ENCODE measurements at regions not wholly inside any gene's neighbourhood (a gene's known extent, or its start where the extent isn't known, plus 50 kb on each side); places are given as distances from the start of the nearest gene placed in this dataset.
A peak's percentile ranks its signal among the peaks of the same experiment; 100 is the strongest.

DNA sequence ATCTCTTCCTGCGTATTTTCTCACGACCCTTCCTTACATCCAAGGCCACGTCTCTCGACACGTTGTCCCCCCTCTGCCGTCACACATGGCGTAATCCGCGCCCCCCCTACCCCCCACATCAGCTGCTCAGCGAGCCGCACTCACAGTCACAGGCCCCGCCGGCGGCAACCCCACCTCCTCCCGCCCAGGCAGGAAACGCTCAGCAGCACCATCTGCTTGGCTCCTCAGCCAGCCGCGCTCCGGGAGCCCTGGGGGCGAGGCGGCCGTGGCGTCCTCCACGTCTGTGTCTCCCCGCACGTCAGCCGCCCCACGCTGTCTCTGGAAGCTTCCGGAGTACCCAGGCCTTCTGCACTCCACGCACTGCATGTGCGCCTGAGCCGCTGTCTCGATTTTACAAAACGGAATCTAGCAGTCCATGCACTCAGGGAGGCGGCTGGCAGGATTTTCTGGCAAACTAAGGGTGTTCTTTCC, 64.6 kb downstream of the SIK1 start:
- peak overlapping the region; percentile 73 for H3K4me3 ChIP-seq (ENCODE audit: low read length, poor library complexity, severe bottlenecking)
- peak overlapping the region; percentile 88 for H3K4me2 ChIP-seq (ENCODE audit: low read depth, low read length, poor library complexity, severe bottlenecking)
- no peaks in the 10 kb centered on the region for H3K36me3 ChIP-seq (ENCODE audit: insufficient read depth, low read length)
- no peaks in the 10 kb centered on the region for H4K20me1 ChIP-seq (ENCODE audit: insufficient read depth, low read length, poor library complexity, severe bottlenecking)
- H3F3A ChIP-seq (ENCODE audit: low read depth), result no peaks in the 10 kb centered on the region
- peak overlapping the region; percentile 82 for H2AFZ ChIP-seq (ENCODE audit: low read length)
- TF ChIP-seq, protein P1, sequence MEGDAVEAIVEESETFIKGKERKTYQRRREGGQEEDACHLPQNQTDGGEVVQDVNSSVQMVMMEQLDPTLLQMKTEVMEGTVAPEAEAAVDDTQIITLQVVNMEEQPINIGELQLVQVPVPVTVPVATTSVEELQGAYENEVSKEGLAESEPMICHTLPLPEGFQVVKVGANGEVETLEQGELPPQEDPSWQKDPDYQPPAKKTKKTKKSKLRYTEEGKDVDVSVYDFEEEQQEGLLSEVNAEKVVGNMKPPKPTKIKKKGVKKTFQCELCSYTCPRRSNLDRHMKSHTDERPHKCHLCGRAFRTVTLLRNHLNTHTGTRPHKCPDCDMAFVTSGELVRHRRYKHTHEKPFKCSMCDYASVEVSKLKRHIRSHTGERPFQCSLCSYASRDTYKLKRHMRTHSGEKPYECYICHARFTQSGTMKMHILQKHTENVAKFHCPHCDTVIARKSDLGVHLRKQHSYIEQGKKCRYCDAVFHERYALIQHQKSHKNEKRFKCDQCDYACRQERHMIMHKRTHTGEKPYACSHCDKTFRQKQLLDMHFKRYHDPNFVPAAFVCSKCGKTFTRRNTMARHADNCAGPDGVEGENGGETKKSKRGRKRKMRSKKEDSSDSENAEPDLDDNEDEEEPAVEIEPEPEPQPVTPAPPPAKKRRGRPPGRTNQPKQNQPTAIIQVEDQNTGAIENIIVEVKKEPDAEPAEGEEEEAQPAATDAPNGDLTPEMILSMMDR (conservative IDR thresholded peaks at IDR 0.05; ENCODE audit: low read length), result no peak
- no peak for TF ChIP-seq EZH2phosphoT487 (IDR thresholded peaks at IDR 0.05; ENCODE audit: borderline replicate concordance)
- no peaks in the 10 kb centered on the region; the same call in 1 of the 2 replicates for H3K79me2 ChIP-seq (ENCODE audit: insufficient read depth, low read length)
- peak overlapping the region; percentile 68 for H3K9ac ChIP-seq (ENCODE audit: low read depth, low read length, poor library complexity, severe bottlenecking)
- H3K9me3 ChIP-seq (ENCODE audit: insufficient read depth, low read depth, low read length), result no peaks in the 10 kb centered on the region
- H3K27me3 ChIP-seq (ENCODE audit: insufficient read depth, low read length, poor library complexity, severe bottlenecking), result no peaks in the 10 kb centered on the region
- H3K9me2 ChIP-seq (replicated peaks; ENCODE audit: low read depth, low read length), result no peaks in the 10 kb centered on the region
- peaks cover 39% of the 10 kb centered on the region for H3K4me1 ChIP-seq (ENCODE audit: insufficient read depth, low read length, poor library complexity, severe bottlenecking)

DNA sequence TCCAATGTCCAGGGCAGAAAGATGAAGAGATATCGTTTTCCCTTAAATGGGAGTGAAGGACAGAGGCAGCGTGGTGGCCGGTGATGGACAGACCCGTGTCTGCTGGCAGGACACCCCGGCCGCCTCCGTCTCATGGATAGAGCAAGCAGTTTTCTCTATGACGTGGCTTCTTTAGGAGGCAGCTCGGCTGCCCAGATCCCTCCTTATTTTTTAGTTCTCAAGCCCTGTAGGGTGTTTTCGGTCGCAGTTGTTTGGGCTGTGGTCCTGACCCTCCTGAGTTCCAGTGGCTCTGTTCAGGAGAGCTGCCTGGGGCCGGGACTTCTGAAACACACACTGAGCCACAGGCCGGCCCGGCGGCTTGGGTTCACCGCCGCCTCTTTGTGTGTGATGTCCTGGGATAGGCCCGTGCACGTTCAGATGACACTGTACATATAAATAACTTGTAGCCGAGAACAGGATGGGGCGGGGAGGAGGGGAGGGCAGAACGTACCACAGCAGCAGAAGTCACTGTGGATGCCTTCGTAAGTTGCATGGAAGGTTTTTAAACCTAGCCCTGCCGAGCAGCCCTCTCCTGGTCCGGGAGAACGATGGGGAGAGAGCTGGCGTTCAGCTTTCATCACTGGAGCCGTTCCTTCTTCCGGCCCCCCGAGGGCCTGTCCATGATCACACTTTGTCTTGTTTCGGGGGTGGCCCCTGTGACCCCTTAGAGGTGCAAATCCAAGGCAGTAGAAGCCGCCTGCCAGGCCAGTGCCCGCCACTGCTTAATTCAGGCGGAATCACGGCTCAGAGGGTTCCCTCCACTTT, 65.2 kb downstream of the SIK1 start:
- Histone ChIP-seq H3K9ac (ENCODE audit: low read depth, low read length, poor library complexity, severe bottlenecking) (peak overlapping the region; percentile 68), H3F3A (ENCODE audit: low read depth) (no peaks in the 10 kb centered on the region), H3K9me3 (ENCODE audit: insufficient read depth, low read depth, low read length) (no peaks in the 10 kb centered on the region), H3K27me3 (ENCODE audit: insufficient read depth, low read length, poor library complexity, severe bottlenecking) (no peaks in the 10 kb centered on the region), H2AFZ (ENCODE audit: low read length) (peak overlapping the region; percentile 82), H3K4me1 (ENCODE audit: insufficient read depth, low read length, poor library complexity, severe bottlenecking) (peaks cover 39% of the 10 kb centered on the region), H3K79me2 (ENCODE audit: insufficient read depth, low read length) (no peaks in the 10 kb centered on the region; the same call in 1 of the 2 replicates), H4K20me1 (ENCODE audit: insufficient read depth, low read length, poor library complexity, severe bottlenecking) (no peaks in the 10 kb centered on the region), H3K36me3 (ENCODE audit: insufficient read depth, low read length) (no peaks in the 10 kb centered on the region), H3K4me3 (ENCODE audit: low read length, poor library complexity, severe bottlenecking) (peak overlapping the region; percentile 73), H3K9me2 (replicated peaks; ENCODE audit: low read depth, low read length) (no peaks in the 10 kb centered on the region), H3K4me2 (ENCODE audit: low read depth, low read length, poor library complexity, severe bottlenecking) (peak overlapping the region; percentile 88)
- TF ChIP-seq, protein P1 (conservative IDR thresholded peaks at IDR 0.05; ENCODE audit: low read length), result no peak
- TF ChIP-seq EZH2phosphoT487 (IDR thresholded peaks at IDR 0.05; ENCODE audit: borderline replicate concordance), result no peak

- no peaks in the 10 kb centered on the region for H3K9me3 ChIP-seq (ENCODE audit: insufficient read depth, low read depth, low read length)
- no peaks in the 10 kb centered on the region for H4K20me1 ChIP-seq (ENCODE audit: insufficient read depth, low read length, poor library complexity, severe bottlenecking)
- peak overlapping the region; percentile 88 for H3K4me2 ChIP-seq (ENCODE audit: low read depth, low read length, poor library complexity, severe bottlenecking)
- no peaks in the 10 kb centered on the region for H3F3A ChIP-seq (ENCODE audit: low read depth)
- H3K27me3 ChIP-seq (ENCODE audit: insufficient read depth, low read length, poor library complexity, severe bottlenecking), result no peaks in the 10 kb centered on the region
- H3K36me3 ChIP-seq (ENCODE audit: insufficient read depth, low read length), result no peaks in the 10 kb centered on the region
- H3K4me3 ChIP-seq (ENCODE audit: low read length, poor library complexity, severe bottlenecking), result peak overlapping the region; percentile 73
- peaks cover 39% of the 10 kb centered on the region for H3K4me1 ChIP-seq (ENCODE audit: insufficient read depth, low read length, poor library complexity, severe bottlenecking)
- no peaks in the 10 kb centered on the region for H3K9me2 ChIP-seq (replicated peaks; ENCODE audit: low read depth, low read length)
- H3K9ac ChIP-seq (ENCODE audit: low read depth, low read length, poor library complexity, severe bottlenecking), result peak overlapping the region; percentile 68
- no peaks in the 10 kb centered on the region; the same call in 1 of the 2 replicates for H3K79me2 ChIP-seq (ENCODE audit: insufficient read depth, low read length)
- H2AFZ ChIP-seq (ENCODE audit: low read length), result no peak overlapping the region
- TF ChIP-seq EZH2phosphoT487 (IDR thresholded peaks at IDR 0.05; ENCODE audit: borderline replicate concordance), result no peak
- TF ChIP-seq, protein P1 (conservative IDR thresholded peaks at IDR 0.05; ENCODE audit: low read length), result no peak
Measured at GRCh38 chr21:43361127-43361492, 65.8 kb downstream of the SIK1 start.

All from Loucy (cell line).